Activated CD4-positive, alpha-beta T cell treated with anti-CD3 and anti-CD28 coated beads, Interleukin-2, Interleukin-6, amounts not matched to agents 100 ng/mL and 50 ng/mL, durations not matched to agents 16 hours and 8 hours (primary cell): ENCODE measurements at regions not wholly inside any gene's neighbourhood (a gene's known extent, or its start where the extent isn't known, plus 50 kb on each side); places are given as distances from the start of the nearest gene placed in this dataset.
A peak's percentile ranks its signal among the peaks of the same experiment; 100 is the strongest.

ENCODE experiments used
- DNase-seq: peaks from one replicate; pipeline ENCODE4 v3.0.0-alpha.2; 2020

GRCh38 chr3:84439476-84439875 is 519.3 kb upstream of the CADM2 start:
- no peak for DNase-seq

- no peak for DNase-seq
Measured at GRCh38 chr3:84440291-84440690, 518.5 kb upstream of the CADM2 start.

- DNase-seq, result no peak
Measured at GRCh38 chr3:84442533-84442932, 516.3 kb upstream of the CADM2 start.

- no peak for DNase-seq
Measured at GRCh38 chr3:84444726-84445521, 513.9 kb upstream of the CADM2 start.

GRCh38 chr3:84487296-84487695 is 471.5 kb upstream of the CADM2 start:
- DNase-seq, result no peak

GRCh38 chr3:84504761-84505160 is 454.0 kb upstream of the CADM2 start:
- DNase-seq, result no peak

- no peak for DNase-seq
Measured at GRCh38 chr3:84510007-84510406, 448.8 kb upstream of the CADM2 start.

GRCh38 chr3:84522893-84523292 is 435.9 kb upstream of the CADM2 start:
- no peak for DNase-seq

GRCh38 chr3:84536916-84537315 is 421.9 kb upstream of the CADM2 start:
- DNase-seq, result no peak

- no peak for DNase-seq
Measured at GRCh38 chr3:84538597-84538996, 420.2 kb upstream of the CADM2 start.

GRCh38 chr3:84547207-84547606 is 411.6 kb upstream of the CADM2 start:
- no peak for DNase-seq

- peak; percentile 17 for DNase-seq
Measured at GRCh38 chr3:84547971-84548970, 410.5 kb upstream of the CADM2 start.

- DNase-seq, result no peak
Measured at GRCh38 chr3:84555629-84556028, 403.2 kb upstream of the CADM2 start.

- DNase-seq, result no peak
Measured at GRCh38 chr3:84566256-84566655, 392.5 kb upstream of the CADM2 start.

- no peak for DNase-seq
Measured at GRCh38 chr3:84567796-84568195, 391.0 kb upstream of the CADM2 start.

- no peak for DNase-seq
Measured at GRCh38 chr3:84573962-84574361, 384.8 kb upstream of the CADM2 start.

- no peak for DNase-seq
Measured at GRCh38 chr3:84586427-84586826, 372.4 kb upstream of the CADM2 start.

GRCh38 chr3:84600703-84601225 is 358.0 kb upstream of the CADM2 start:
- no peak for DNase-seq

GRCh38 chr3:84601303-84601702 is 357.5 kb upstream of the CADM2 start:
- DNase-seq, result no peak

GRCh38 chr3:84621823-84622222 is 337.0 kb upstream of the CADM2 start:
- DNase-seq, result no peak

- DNase-seq, result no peak
Measured at GRCh38 chr3:84634668-84635067, 324.1 kb upstream of the CADM2 start.

- no peak for DNase-seq
Measured at GRCh38 chr3:84637272-84637671, 321.5 kb upstream of the CADM2 start.

- DNase-seq, result no peak
Measured at GRCh38 chr3:84666468-84666867, 292.3 kb upstream of the CADM2 start.

- no peak for DNase-seq
Measured at GRCh38 chr3:84679211-84679610, 279.6 kb upstream of the CADM2 start.
